Caco-2 (cell line): ENCODE measurements at regions not wholly inside any gene's neighbourhood (a gene's known extent, or its start where the extent isn't known, plus 50 kb on each side); places are given as distances from the start of the nearest gene placed in this dataset.

Experiments used
- BruUV-seq: library from RNA; stranded (reverse); fragments of 400-500 nt; replicated peaks from 2 replicates; lab custom pipeline; 2021; lab: Mats Ljungman, UMichigan
- CTCF ChIA-PET: fragments of 300-600 bp; sonication (Branson Sonifier 250); formaldehyde crosslinking; loops from one replicate; lab custom pipeline; 2022; ENCODE audit warnings: antibody characterized with exemption; lab: Charles Lee
- POLR2A ChIA-PET: fragments of 300-600 bp; sonication (Branson Sonifier 250); formaldehyde crosslinking; loops from one replicate; lab custom pipeline; 2022; ENCODE audit warnings: antibody characterized with exemption; lab: Charles Lee
- DNase-seq, 2 experiments: peaks; one replicate each; pipeline versions ENCODE4 v3.0.0 to v3.0.0-alpha.2; 2020 to 2022
- H3K27me3 ChIP-seq: replicated peaks from 2 replicates; pipeline ENCODE4 v1.6.0; 2011; ENCODE audit warnings: low read length; ENCODE audit not compliant: control insufficient read depth, insufficient read depth
- H3K36me3 ChIP-seq: 2 replicates; pipeline ENCODE4 v1.5.1; 2011; ENCODE audit warnings: low read length; ENCODE audit not compliant: control insufficient read depth, insufficient read depth
- H3K4me1 ChIP-seq: fragments of 250-450 bp; sonication (Bioruptor Pico); 2 replicates; pipeline ENCODE4 v1.5.1; 2020; ENCODE audit warnings: mild to moderate bottlenecking
- H3K4me3 ChIP-seq: 2 replicates; pipeline ENCODE4 v1.5.1; 2011; ENCODE audit warnings: low read depth, mild to moderate bottlenecking, control low read depth, low read length
- H3K9me3 ChIP-seq: fragments of 250-450 bp; sonication (Bioruptor Pico); 2 replicates; pipeline ENCODE4 v1.5.1; 2020; ENCODE audit warnings: mild to moderate bottlenecking, moderate library complexity
- H3K27ac Mint-ChIP-seq: one replicate; pipeline ENCODE4 v1.8.0; 2022; ENCODE audit warnings: mixed read lengths; ENCODE audit not compliant: unreplicated experiment
- H3K27me3 Mint-ChIP-seq: one replicate; pipeline ENCODE4 v1.8.0; 2022; ENCODE audit warnings: mixed read lengths; ENCODE audit not compliant: insufficient read depth, unreplicated experiment
- H3K36me3 Mint-ChIP-seq: one replicate; pipeline ENCODE4 v1.8.0; 2022; ENCODE audit warnings: mild to moderate bottlenecking, mixed read lengths; ENCODE audit not compliant: insufficient read depth, unreplicated experiment
- H3K4me1 Mint-ChIP-seq: one replicate; pipeline ENCODE4 v1.8.0; 2022; ENCODE audit warnings: low read depth, mixed read lengths; ENCODE audit not compliant: unreplicated experiment
- H3K4me3 Mint-ChIP-seq: one replicate; pipeline ENCODE4 v1.8.0; 2022; ENCODE audit warnings: mild to moderate bottlenecking, moderate library complexity, mixed read lengths; ENCODE audit not compliant: unreplicated experiment
- H3K9me3 Mint-ChIP-seq: one replicate; pipeline ENCODE4 v1.8.0; 2022; ENCODE audit warnings: mixed read lengths; ENCODE audit not compliant: unreplicated experiment
- intact Hi-C: fragments of 100-400 bp; cut with micrococcal nuclease; formaldehyde crosslinking; loops from one replicate; pipeline ENCODE4 v1.10.0; 2022; ENCODE audit not compliant: unreplicated experiment
- TF ChIP-seq, protein P1 (sequence below), 2 experiments: fragments of 200-600 bp in 1 of 2; IDR thresholded peaks; 1 replicate in 1 of 2; 2 replicates in 1 of 2; pipeline versions ENCODE4 v1.5.1 to v1.8.0; 2011 to 2022; ENCODE audit warnings: antibody characterized with exemption in 1 of 2, control low read depth in 1 of 2, inconsistent platforms in 1 of 2, low read depth in 1 of 2, low read length in 1 of 2, mild to moderate bottlenecking in 1 of 2, moderate library complexity in 1 of 2; ENCODE audit not compliant: insufficient read depth in 1 of 2, severe bottlenecking in 1 of 2, unreplicated experiment in 1 of 2

GRCh38 chr2:189960346-189960745 lies 102.2 kb downstream of the MSTN start:
- ChIA-PET CTCF (no interaction called here), POLR2A (no interaction called here)
- H3K36me3 ChIP-seq, result no peaks in the 10 kb centered on the region
- 0 out of 2 replicates have a peak, but pooled peaks cover 2% of the 10 kb centered on the region for H3K9me3 ChIP-seq
- H3K27me3 ChIP-seq, result no peaks in the 10 kb centered on the region
- Mint-ChIP-seq H3K4me3 (no peak overlapping the region), H3K36me3 (no peaks in the 10 kb centered on the region), H3K4me1 (no peaks in the 10 kb centered on the region), H3K9me3 (no peaks in the 10 kb centered on the region), H3K27ac (no peak overlapping the region), H3K27me3 (peaks cover 5% of the 10 kb centered on the region)
- no peaks in the 10 kb centered on the region for H3K4me1 ChIP-seq
- H3K4me3 ChIP-seq, result no peak overlapping the region
- TF ChIP-seq, protein P1, sequence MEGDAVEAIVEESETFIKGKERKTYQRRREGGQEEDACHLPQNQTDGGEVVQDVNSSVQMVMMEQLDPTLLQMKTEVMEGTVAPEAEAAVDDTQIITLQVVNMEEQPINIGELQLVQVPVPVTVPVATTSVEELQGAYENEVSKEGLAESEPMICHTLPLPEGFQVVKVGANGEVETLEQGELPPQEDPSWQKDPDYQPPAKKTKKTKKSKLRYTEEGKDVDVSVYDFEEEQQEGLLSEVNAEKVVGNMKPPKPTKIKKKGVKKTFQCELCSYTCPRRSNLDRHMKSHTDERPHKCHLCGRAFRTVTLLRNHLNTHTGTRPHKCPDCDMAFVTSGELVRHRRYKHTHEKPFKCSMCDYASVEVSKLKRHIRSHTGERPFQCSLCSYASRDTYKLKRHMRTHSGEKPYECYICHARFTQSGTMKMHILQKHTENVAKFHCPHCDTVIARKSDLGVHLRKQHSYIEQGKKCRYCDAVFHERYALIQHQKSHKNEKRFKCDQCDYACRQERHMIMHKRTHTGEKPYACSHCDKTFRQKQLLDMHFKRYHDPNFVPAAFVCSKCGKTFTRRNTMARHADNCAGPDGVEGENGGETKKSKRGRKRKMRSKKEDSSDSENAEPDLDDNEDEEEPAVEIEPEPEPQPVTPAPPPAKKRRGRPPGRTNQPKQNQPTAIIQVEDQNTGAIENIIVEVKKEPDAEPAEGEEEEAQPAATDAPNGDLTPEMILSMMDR (IDR thresholded peaks at IDR 0.05; ENCODE audit: insufficient read depth in 1 of 2, low read depth in 1 of 2, low read length in 1 of 2, severe bottlenecking in 1 of 2, unreplicated experiment in 1 of 2), result no peak
- DNase-seq, result no peak
- no TSS peak for BruUV-seq
- intact Hi-C loops, result no loop called here

DNA sequence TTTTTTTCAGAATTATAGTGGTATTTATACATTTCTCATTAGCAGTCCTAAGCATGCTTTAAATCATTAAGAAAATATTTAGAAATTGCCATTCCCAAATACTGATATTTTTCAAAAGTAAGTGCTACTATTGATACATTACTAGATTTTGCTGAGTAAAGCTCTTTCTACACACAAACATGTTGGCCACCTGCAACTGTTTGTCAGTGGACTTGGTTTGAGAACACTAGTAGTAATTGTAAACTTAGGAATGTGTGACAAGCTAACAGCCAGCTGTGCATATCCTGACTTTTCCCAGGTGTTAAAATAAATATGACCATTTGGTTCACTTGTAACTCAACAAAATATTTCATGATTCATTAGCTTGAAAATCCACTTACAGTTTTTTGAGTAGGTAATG lies 103.1 kb downstream of the MSTN start:
- Mint-ChIP-seq H3K4me1 (no peaks in the 10 kb centered on the region), H3K9me3 (no peaks in the 10 kb centered on the region), H3K36me3 (no peaks in the 10 kb centered on the region), H3K27ac (no peak overlapping the region), H3K27me3 (peaks cover 5% of the 10 kb centered on the region), H3K4me3 (no peak overlapping the region)
- ChIA-PET POLR2A (no interaction called here), CTCF (no interaction called here)
- no peaks in the 10 kb centered on the region for H3K36me3 ChIP-seq
- DNase-seq, result no peak
- H3K4me1 ChIP-seq, result no peaks in the 10 kb centered on the region
- BruUV-seq, result no TSS peak
- no peaks in the 10 kb centered on the region for H3K27me3 ChIP-seq
- H3K9me3 ChIP-seq, result 0 out of 2 replicates have a peak, but pooled peaks cover 2% of the 10 kb centered on the region
- TF ChIP-seq, protein P1 (IDR thresholded peaks at IDR 0.05; ENCODE audit: insufficient read depth in 1 of 2, low read depth in 1 of 2, low read length in 1 of 2, severe bottlenecking in 1 of 2, unreplicated experiment in 1 of 2), result no peak
- intact Hi-C loops, result no loop called here
- H3K4me3 ChIP-seq, result no peak overlapping the region

GRCh38 chr2:189954989-189955388 lies 107.5 kb downstream of the MSTN start:
- Mint-ChIP-seq H3K27me3 (no peaks in the 10 kb centered on the region), H3K4me1 (no peaks in the 10 kb centered on the region), H3K36me3 (no peaks in the 10 kb centered on the region), H3K9me3 (no peaks in the 10 kb centered on the region), H3K4me3 (no peak overlapping the region), H3K27ac (no peak overlapping the region)
- POLR2A ChIA-PET, result no interaction called here
- no peaks in the 10 kb centered on the region for H3K36me3 ChIP-seq
- no peak overlapping the region for H3K4me3 ChIP-seq
- no peaks in the 10 kb centered on the region for H3K4me1 ChIP-seq
- TF ChIP-seq, protein P1 (IDR thresholded peaks at IDR 0.05; ENCODE audit: insufficient read depth in 1 of 2, low read depth in 1 of 2, low read length in 1 of 2, severe bottlenecking in 1 of 2, unreplicated experiment in 1 of 2), result no peak
- intact Hi-C loops, result no loop called here
- no peak for DNase-seq
- 0 out of 2 replicates have a peak, but pooled peaks cover 2% of the 10 kb centered on the region for H3K9me3 ChIP-seq
- CTCF ChIA-PET, result no interaction called here
- no peaks in the 10 kb centered on the region; the same call in 1 of the 2 replicates for H3K27me3 ChIP-seq
- no TSS peak for BruUV-seq
